Fibroblast of gingiva (primary cell): ENCODE measurements at regions not wholly inside any gene's neighbourhood (a gene's known extent, or its start where the extent isn't known, plus 50 kb on each side); places are given as distances from the start of the nearest gene placed in this dataset.
"Not testable (repeated sequence)": the region's sequence is repeated elsewhere in the genome, so short reads cannot be mapped to it uniquely, and the experiment has no call there.

Source experiments
- DNase-seq: peaks from one replicate; pipeline ENCODE4 v3.0.0-alpha.2; 2011; ENCODE audit warnings: low read depth

- DNase-seq: no peak
These were observed 722.6 kb downstream of the LRRIQ3 start for GRCh38 chr1:73475316-73475870.

DNA sequence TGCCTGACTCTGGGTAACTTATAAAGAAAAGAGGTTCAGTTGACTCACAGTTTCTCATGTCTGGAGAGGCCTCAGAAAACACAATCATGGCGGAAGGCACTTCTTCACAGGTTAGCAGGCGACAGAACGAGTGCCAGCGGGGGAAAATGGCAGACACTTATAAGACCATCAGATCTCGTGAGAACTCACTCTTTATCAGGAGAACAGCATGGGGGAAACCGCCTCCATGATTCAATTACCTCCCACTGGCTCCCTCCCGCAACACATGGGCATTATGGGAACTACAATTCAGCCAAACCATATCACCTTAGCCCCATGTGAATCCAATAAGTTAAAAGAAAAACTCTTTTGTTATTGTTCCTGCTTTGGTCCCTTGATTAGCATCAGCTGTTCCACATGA is 725.2 kb downstream of the LRRIQ3 start:
- DNase-seq: no peak

GRCh38 chr1:73467731-73468130 is 730.2 kb downstream of the LRRIQ3 start:
- no peak for DNase-seq

DNA sequence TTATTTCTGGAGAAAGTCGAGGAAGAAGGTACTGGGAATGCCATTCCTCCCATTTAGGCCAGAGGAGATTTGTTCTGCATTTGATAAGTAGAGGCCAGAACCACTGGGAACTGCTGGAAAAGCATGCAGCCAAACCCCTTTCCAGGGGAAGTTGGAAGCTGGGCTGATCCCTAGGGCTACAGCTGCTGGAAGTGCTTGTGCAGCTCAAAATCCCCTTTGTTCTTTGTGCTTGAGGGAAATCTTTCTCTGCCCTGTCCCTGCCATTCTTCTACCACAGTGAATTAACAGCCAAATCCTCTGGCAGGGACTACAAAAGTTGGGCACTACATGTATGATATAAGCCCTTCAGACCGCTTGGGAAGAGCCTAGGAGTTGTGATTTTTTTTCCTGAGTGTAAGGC is 734.1 kb downstream of the LRRIQ3 start:
- DNase-seq: no peak

DNA sequence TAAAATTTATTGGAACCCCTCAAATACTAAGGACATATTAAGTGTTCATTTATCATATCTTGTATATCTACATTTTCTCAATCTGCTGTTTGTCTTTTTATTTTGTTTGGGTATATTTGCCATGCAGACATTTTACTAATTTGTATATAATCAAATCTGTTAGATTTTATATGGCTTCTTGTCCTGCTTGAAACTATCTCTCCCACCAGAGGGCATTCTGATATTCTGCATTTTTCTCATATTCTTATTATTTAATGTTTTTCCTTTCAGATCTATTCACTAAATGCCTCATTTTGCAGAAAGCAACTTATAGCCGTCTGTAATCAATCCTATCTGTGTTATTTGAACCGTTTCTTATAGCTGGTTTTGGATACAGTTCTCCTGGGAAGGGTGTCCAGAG is 745.5 kb downstream of the LRRIQ3 start:
- DNase-seq: no peak

GRCh38 chr1:73450668-73451067 is 747.3 kb downstream of the LRRIQ3 start:
- DNase-seq: not testable (repeated sequence)

GRCh38 chr1:73411479-73411878 is 786.5 kb downstream of the LRRIQ3 start:
- DNase-seq: no peak

GRCh38 chr1:73401666-73402065 is 796.3 kb downstream of the LRRIQ3 start:
- DNase-seq: no peak

DNA sequence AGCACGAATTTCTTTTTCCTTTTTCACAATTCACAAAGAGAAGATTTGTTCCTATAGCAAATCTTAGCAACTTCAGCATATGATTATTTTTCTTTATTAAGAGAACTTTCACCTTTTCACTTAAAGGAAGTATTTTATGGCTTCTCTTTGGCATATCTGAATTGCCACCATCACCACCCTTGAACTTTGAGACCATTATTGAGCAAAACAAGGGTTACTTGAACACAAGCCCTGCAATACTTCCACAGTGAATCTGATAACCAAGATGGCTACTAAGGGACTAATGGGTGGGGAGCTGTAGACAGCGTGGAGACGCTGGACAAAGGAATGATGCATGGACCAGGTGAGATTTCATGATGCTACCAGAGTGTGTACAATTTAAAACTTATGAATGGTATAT is 815.0 kb downstream of the LRRIQ3 start:
- DNase-seq: no peak

DNA sequence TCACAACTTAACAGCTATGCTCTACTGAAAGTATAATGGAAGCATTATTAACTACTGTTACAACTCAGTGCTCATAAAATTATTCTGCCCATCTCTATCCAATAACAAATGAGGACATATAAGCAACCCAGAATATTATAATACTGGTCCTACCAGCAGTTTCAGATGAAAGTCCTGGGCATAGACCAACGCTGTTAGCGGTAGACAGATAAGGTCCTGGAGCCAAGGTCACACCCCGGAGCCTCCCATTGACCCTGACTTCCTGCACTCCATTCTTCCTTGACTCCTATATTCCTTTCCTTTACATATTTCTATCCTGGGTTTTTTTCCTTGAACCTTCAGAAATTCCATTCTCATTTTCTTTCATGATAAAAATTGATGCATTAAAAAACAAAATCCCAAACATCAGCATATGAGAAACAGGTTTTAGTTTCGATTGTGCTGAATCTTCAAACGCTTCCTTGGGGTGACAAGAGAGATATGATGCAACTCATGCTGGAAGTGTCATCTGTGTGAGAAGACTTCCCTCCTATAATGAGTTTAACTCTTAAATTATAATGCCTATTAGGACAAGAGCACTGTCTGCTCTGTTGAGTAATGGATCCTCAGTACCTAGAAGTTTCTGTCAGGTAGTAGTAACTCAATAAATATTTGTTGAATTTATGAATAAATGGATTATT is 831.1 kb downstream of the LRRIQ3 start:
- DNase-seq: no peak

- DNase-seq: no peak
These were observed 839.0 kb downstream of the LRRIQ3 start for GRCh38 chr1:73359001-73359400.

DNA sequence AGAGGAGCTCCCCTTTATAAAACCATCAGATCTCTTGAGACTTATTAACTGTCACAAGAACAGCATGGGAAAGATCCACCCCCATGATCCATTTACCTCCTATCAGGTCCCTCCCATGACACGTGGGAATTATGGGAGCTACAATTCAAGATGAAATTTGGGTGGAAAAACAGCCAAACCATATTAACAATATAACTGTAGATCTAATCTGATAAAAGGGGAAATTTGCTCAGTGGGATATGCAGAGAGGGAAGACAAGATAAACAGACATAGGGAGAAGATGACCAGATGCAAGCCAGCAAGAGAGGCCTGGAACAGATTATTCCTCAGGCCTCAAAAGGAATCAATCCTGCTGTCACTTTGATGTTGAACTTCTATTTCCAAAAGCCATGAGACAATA is 841.5 kb downstream of the LRRIQ3 start:
- no peak for DNase-seq

DNA sequence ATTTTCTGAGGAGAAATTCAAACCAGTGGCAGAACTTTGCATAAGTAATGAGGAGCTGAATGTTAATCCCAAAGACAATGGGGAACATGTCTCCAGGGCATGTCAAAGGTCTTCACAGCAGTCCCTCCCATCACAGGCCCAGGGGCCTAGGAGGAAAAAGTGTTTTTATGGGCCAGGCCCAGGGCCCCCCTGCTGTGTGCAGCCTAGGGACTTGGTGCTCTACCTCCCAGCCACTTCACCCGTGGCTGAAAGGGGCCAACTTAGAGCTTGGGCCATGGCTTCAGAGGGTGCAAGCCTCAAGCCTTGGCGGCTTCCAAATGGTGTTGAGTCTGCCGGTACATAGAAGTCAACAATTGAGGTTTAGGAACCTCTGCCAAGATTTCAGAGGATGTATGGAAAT is 854.0 kb downstream of the LRRIQ3 start:
- no peak for DNase-seq

DNA sequence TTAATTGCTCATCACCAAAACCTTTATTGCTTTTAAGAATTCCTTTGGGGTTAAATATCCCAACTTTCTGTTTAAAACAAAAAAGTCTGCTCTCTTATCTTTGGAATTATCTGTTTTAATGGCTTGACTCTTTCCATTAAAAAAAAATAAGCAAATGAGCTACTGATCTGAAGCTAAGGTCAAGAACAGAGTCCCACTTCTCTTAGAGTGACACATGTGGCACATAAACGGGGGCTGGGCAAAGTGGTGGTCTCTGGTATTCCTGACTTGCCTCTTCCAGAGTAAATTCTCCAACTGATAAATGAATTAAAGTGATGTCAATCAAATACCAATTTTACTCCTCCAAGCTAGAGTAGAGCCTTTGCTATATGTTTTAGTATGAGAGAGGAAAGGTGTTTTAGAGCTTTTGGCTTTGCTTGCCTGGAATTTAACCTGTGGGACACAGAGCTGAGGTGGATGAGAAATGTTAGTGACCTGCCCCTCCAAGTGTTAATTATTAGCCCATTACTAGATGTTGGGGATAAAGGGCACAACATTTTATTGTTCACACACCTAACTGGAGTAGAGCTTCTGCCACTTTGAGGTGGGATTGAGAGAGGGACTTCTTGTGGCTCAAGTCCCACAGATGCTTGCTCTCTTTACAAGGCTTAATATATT is 864.0 kb downstream of the LRRIQ3 start:
- no peak for DNase-seq

DNA sequence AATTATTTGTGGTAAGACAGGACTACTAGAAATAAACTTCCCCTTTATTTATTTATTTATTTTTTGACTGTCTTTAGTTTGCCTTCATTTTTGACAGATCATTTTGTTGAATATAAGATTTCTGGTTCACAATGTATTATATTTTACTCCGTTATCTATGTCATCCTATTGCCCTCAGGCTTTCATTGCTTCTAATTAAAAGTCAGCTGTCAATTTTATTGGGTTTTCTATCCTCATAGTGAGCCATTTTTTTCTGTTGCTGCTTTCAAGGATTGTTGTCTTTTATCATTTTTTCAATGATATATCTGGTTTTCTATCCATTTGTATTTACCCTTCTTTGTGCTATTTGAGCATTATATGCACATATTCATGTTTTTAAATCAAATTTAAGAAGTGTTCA is 866.2 kb downstream of the LRRIQ3 start:
- DNase-seq: no peak

GRCh38 chr1:73327998-73328397 is 870.0 kb downstream of the LRRIQ3 start:
- no peak for DNase-seq

GRCh38 chr1:73327180-73327793 is 870.7 kb downstream of the LRRIQ3 start:
- DNase-seq: no peak

- no peak for DNase-seq
These were observed 871.3 kb downstream of the LRRIQ3 start for GRCh38 chr1:73326663-73327062.

DNA sequence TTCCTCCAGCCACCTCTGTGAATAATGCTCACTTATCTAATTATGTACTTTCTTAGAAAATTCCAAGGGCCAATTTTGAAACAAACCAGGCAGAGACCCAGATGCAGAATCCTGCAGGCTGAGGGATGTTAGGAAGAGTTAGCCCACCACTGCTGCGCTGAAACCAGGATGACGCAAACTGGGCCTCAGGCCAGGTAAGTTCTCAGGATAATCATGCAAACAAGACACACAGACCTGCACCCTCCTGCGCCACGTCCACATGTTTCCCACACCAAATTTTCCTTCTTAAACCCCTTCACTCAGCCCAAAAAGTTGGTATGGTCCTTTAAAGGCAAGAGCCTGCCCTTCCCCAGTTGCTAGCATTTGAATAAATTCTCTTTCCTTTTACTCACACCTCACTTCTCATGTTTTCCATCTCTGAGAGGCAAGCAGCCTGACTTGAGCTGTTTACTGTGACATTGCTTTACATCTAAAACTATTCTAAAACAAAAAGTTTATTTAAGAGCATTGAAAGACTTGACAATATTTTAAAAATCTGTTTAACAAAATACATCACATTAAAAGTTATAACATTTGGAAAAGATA is 887.1 kb downstream of the LRRIQ3 start:
- DNase-seq: no peak

GRCh38 chr1:73306899-73307555 is 890.9 kb downstream of the LRRIQ3 start:
- no peak for DNase-seq

- no peak for DNase-seq
These were observed 924.1 kb downstream of the LRRIQ3 start for GRCh38 chr1:73273886-73274285.

DNA sequence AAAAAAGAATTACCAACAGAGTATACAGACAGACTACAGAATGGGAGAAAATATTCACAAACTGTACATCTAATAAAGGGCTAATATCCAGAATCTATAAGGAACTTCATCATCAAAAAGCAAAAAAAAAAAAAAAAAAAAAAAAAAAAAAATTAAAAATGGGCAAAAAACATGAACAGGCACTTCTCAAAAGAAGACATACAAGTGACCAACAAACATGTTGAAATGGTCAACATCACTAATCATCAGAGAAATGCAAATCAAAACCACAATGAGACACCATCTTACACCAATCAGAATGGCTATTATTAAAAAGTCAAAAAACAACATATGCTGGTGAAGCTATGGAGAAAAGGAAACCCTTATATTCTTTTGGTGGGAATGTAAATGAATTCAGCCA is 952.8 kb downstream of the LRRIQ3 start:
- not testable (repeated sequence) for DNase-seq
